ENCODE measurements at regions not wholly inside any gene's neighbourhood (a gene's known extent, or its start where the extent isn't known, plus 50 kb on each side); places are given as distances from the start of the nearest gene placed in this dataset.

GRCh38 chr9:13705918-13706317, 426.4 kb upstream of the MPDZ start:
- H3K4me1 Mint-ChIP-seq: no peaks in the 10 kb centered on the region
- POLR2A ChIA-PET: no interaction called here
- no peaks in the 10 kb centered on the region for H3K36me3 Mint-ChIP-seq (ENCODE audit: low read depth)
- no peak for DNase-seq
- CTCF ChIA-PET: no interaction called here
- no peak overlapping the region for H3K27ac Mint-ChIP-seq
- no peaks in the 10 kb centered on the region for H3K27me3 Mint-ChIP-seq
- peaks cover 10% of the 10 kb centered on the region for H3K9me3 Mint-ChIP-seq
- no peak overlapping the region for H3K4me3 Mint-ChIP-seq

- H3K9me3 Mint-ChIP-seq: peaks cover 8% of the 10 kb centered on the region
- POLR2A ChIA-PET: no interaction called here
- H3K4me3 Mint-ChIP-seq: no peak overlapping the region
- CTCF ChIA-PET: no interaction called here
- no peaks in the 10 kb centered on the region for H3K27me3 Mint-ChIP-seq
- no peaks in the 10 kb centered on the region for H3K4me1 Mint-ChIP-seq
- H3K27ac Mint-ChIP-seq: no peak overlapping the region
- no peak for DNase-seq
- no peaks in the 10 kb centered on the region for H3K36me3 Mint-ChIP-seq (ENCODE audit: low read depth)
Measured at GRCh38 chr9:13705373-13705772, 425.9 kb upstream of the MPDZ start.

GRCh38 chr9:13690595-13690994, 411.1 kb upstream of the MPDZ start:
- no peaks in the 10 kb centered on the region for H3K36me3 Mint-ChIP-seq (ENCODE audit: low read depth)
- no peak overlapping the region for H3K27ac Mint-ChIP-seq
- H3K9me3 Mint-ChIP-seq: peaks cover 5% of the 10 kb centered on the region
- DNase-seq: no peak
- ChIA-PET CTCF (no interaction called here), POLR2A (no interaction called here)
- no peak overlapping the region for H3K4me3 Mint-ChIP-seq
- no peaks in the 10 kb centered on the region for H3K27me3 Mint-ChIP-seq
- H3K4me1 Mint-ChIP-seq: no peaks in the 10 kb centered on the region

DNA sequence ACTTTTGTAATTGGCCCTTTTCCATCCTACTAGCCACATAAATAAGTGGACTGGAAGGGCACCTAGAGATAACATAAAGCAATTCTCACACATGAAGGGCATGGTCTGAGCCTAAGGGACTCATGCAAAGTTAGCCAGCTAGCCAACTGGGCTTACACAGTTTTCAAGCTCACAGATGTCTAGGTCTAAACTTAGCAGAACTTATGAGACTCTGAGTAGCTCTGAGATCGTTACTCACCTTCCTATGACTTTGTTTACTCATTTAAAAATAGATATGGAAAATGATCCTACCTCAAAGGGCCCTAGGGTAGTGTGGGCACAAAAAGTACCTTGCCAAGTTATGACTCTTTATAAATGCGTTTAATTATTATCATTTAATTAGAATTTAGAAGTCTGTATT, 410.4 kb upstream of the MPDZ start:
- Mint-ChIP-seq H3K4me1 (no peaks in the 10 kb centered on the region), H3K36me3 (ENCODE audit: low read depth) (no peaks in the 10 kb centered on the region), H3K9me3 (peaks cover 2% of the 10 kb centered on the region), H3K27me3 (no peaks in the 10 kb centered on the region), H3K4me3 (no peak overlapping the region), H3K27ac (no peak overlapping the region)
- ChIA-PET POLR2A (no interaction called here), CTCF (no interaction called here)
- no peak for DNase-seq

- no peaks in the 10 kb centered on the region for H3K36me3 Mint-ChIP-seq (ENCODE audit: low read depth)
- ChIA-PET POLR2A (no interaction called here), CTCF (no interaction called here)
- H3K9me3 Mint-ChIP-seq: peaks cover 2% of the 10 kb centered on the region
- DNase-seq: no peak
- no peaks in the 10 kb centered on the region for H3K27me3 Mint-ChIP-seq
- H3K4me3 Mint-ChIP-seq: no peak overlapping the region
- H3K4me1 Mint-ChIP-seq: no peaks in the 10 kb centered on the region
- H3K27ac Mint-ChIP-seq: no peak overlapping the region
Measured at GRCh38 chr9:13688990-13689600, 409.6 kb upstream of the MPDZ start.

DNA sequence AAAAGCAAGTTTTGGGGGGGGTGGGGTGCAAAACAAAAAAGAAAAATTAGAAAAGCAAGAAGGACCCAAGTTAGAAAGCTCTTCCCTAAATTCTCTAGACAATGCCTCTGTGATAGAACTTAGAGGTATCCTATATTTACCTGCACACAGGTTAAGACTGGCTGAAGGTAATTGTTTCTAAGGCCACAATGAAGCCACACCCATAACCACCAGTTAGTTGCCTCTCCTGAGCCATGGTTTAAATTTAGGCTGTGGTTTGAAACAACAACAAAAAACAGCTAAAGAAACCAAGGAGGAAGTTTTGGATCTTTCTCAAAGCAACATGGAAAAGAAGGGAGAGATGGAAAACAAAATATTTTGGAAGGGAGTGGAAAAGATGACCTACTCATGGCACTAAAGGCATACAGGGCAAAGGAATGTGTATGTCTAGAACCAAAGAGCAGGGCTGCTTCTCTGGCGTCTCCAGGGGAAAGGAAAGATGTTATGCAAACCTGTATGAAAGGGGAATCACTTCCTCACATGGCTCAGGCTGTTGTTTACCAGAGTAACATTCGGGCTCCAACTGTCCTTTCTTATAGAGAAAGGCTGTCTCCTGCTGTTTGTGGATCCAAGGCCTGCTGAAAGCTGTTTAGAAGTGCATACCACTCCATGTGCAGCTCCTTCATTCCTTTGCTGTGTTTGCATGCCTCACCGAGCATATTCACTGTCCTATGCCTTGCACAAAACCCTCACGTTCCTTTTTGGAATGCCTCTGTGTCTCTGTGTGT, 408.9 kb upstream of the MPDZ start:
- no peaks in the 10 kb centered on the region for H3K4me1 Mint-ChIP-seq
- H3K4me3 Mint-ChIP-seq: no peak overlapping the region
- no peak overlapping the region for H3K27ac Mint-ChIP-seq
- DNase-seq: no peak
- ChIA-PET POLR2A (no interaction called here), CTCF (no interaction called here)
- H3K9me3 Mint-ChIP-seq: peaks cover 2% of the 10 kb centered on the region
- H3K27me3 Mint-ChIP-seq: no peaks in the 10 kb centered on the region
- H3K36me3 Mint-ChIP-seq (ENCODE audit: low read depth): no peaks in the 10 kb centered on the region

DNA sequence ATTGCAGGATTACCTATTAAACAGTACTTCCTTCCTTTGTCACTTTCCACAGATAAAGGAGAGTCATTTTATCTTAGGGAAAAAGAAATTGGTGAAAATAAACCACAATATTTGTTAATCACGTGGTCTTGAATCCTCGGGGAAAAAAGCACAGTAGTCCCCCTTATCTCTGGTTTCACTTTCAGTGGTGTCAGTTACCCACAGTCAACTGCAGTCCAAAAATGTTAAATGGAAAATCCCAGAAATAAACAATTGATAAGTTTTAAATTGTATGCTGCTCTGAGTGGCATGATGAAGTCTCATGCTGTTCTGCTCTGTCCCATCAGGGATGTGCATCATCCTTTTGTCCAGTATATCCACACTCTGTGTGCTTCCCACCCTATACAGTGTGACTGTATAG, 405.2 kb upstream of the MPDZ start:
- H3K4me3 Mint-ChIP-seq: no peak overlapping the region
- no peaks in the 10 kb centered on the region for H3K36me3 Mint-ChIP-seq (ENCODE audit: low read depth)
- ChIA-PET CTCF (no interaction called here), POLR2A (no interaction called here)
- no peak overlapping the region for H3K27ac Mint-ChIP-seq
- no peak for DNase-seq
- no peaks in the 10 kb centered on the region for H3K27me3 Mint-ChIP-seq
- no peaks in the 10 kb centered on the region for H3K4me1 Mint-ChIP-seq
- H3K9me3 Mint-ChIP-seq: peaks cover 2% of the 10 kb centered on the region

GRCh38 chr9:13677801-13678200, 398.3 kb upstream of the MPDZ start:
- Mint-ChIP-seq H3K9me3 (peaks cover 5% of the 10 kb centered on the region), H3K27ac (no peak overlapping the region), H3K4me1 (no peaks in the 10 kb centered on the region), H3K27me3 (no peaks in the 10 kb centered on the region), H3K4me3 (no peak overlapping the region), H3K36me3 (ENCODE audit: low read depth) (no peaks in the 10 kb centered on the region)
- DNase-seq: no peak
- ChIA-PET POLR2A (no interaction called here), CTCF (no interaction called here)

DNA sequence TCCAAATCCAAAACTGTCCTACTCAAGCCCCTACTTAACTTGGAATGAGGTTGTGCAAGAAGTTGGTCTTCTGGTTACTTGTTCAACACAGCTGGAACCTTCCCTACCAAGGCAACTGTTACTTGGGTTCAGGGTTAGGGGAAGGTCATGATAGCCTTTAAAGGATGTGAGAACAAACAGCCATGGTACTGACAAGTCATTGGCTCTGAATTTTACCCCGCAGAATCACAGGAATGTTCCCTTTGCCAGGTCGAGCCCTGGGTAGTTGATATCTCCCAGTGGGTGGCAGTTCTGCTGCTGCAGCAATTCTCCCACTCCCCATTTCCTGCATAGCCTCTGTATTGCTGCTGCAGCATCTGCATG, 396.1 kb upstream of the MPDZ start:
- H3K4me1 Mint-ChIP-seq: no peaks in the 10 kb centered on the region
- ChIA-PET POLR2A (no interaction called here), CTCF (no interaction called here)
- H3K27ac Mint-ChIP-seq: no peak overlapping the region
- H3K9me3 Mint-ChIP-seq: peaks cover 7% of the 10 kb centered on the region
- H3K36me3 Mint-ChIP-seq (ENCODE audit: low read depth): no peaks in the 10 kb centered on the region
- H3K27me3 Mint-ChIP-seq: no peaks in the 10 kb centered on the region
- H3K4me3 Mint-ChIP-seq: no peak overlapping the region
- DNase-seq: no peak

GRCh38 chr9:13674926-13675637, 395.6 kb upstream of the MPDZ start:
- ChIA-PET CTCF (no interaction called here), POLR2A (no interaction called here)
- Mint-ChIP-seq H3K27me3 (no peaks in the 10 kb centered on the region), H3K27ac (no peak overlapping the region), H3K9me3 (peaks cover 7% of the 10 kb centered on the region), H3K4me3 (no peak overlapping the region), H3K4me1 (no peaks in the 10 kb centered on the region), H3K36me3 (ENCODE audit: low read depth) (no peaks in the 10 kb centered on the region)
- no peak for DNase-seq

DNA sequence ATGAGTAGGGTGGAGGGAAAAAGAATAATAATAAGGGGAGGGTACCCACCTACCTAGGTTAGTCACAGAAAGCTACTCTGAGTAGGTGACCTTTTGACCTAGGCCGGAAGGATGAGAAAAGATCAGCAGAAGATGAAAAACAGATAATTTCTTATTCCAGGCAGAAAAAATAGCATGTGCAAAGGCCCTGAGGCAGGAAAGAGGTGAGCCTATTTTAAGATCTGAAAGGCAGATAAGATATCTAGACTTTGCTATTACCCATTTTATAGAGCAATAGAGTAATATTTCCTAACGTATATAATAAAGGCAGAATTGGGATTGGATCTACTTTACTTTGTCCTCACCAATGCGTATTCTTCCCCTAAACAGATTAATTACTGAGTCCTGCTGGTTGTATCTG, 393.9 kb upstream of the MPDZ start:
- Mint-ChIP-seq H3K4me3 (no peak overlapping the region), H3K36me3 (ENCODE audit: low read depth) (no peaks in the 10 kb centered on the region), H3K27ac (no peak overlapping the region), H3K27me3 (no peaks in the 10 kb centered on the region), H3K9me3 (peaks cover 7% of the 10 kb centered on the region), H3K4me1 (no peaks in the 10 kb centered on the region)
- ChIA-PET POLR2A (no interaction called here), CTCF (no interaction called here)
- no peak for DNase-seq

DNA sequence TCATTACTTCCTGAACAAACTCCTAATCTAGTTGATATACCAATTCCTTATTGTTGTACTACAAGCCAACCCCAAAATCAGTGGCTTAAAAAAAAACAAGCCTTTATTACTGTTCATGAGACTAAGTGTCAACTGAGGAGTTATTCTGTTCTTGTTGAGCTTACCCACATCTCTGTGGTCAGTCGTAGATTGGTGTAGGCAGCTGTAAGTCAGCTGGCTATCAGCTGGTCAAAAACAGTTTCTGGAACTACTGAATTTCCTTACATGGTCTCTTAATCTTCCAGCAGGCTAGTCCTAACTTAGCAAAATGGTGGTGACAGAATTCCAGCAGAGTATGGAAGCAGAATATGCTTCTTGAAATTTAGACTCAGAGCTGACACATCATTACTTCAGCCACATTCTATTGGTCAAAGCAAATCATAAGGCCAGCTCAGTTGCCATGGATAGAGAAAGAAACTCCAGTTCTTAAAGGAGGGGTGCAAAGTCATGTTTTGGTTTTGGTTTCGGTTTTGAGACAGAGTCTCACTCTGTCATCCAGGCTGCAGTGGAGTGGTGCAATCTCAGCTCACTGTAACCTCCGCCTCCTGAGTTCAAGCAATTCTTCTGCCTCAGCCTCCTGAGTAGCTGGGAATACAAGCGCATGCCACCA, 386.1 kb upstream of the MPDZ start:
- Mint-ChIP-seq H3K4me3 (no peak overlapping the region), H3K27ac (no peak overlapping the region), H3K4me1 (no peaks in the 10 kb centered on the region), H3K36me3 (ENCODE audit: low read depth) (no peaks in the 10 kb centered on the region), H3K9me3 (peaks cover 5% of the 10 kb centered on the region), H3K27me3 (no peaks in the 10 kb centered on the region)
- ChIA-PET POLR2A (no interaction called here), CTCF (no interaction called here)
- no peak for DNase-seq

GRCh38 chr9:13661014-13661413, 381.5 kb upstream of the MPDZ start:
- no peak for DNase-seq
- ChIA-PET CTCF (no interaction called here), POLR2A (no interaction called here)
- Mint-ChIP-seq H3K4me1 (no peaks in the 10 kb centered on the region), H3K27me3 (no peaks in the 10 kb centered on the region), H3K27ac (no peak overlapping the region), H3K36me3 (ENCODE audit: low read depth) (no peaks in the 10 kb centered on the region), H3K4me3 (no peak overlapping the region), H3K9me3 (peaks cover 5% of the 10 kb centered on the region)

Measured in activated CD4-positive, alpha-beta memory T cell treated with anti-CD3 and anti-CD28 coated beads, Interleukin-2, amount 10 ng/mL, durations not matched to agents 7 days and 5 days (primary cell).